HAP-1 (cell line): ENCODE measurements at regions not wholly inside any gene's neighbourhood (a gene's known extent, or its start where the extent isn't known, plus 50 kb on each side); places are given as distances from the start of the nearest gene placed in this dataset.
"Not testable (repeated sequence)": the region's sequence is repeated elsewhere in the genome, so short reads cannot be mapped to it uniquely, and the experiment has no call there.

ENCODE experiments used
- DNase-seq, 2 experiments: peaks; one replicate each; pipeline ENCODE4 v3.0.0-alpha.2; 2016 to 2020; ENCODE audit warnings: low spot score in 2 of 2
- H3K27me3 ChIP-seq: fragments of 250-450 bp; sonication (Bioruptor Pico); 2 replicates; pipeline ENCODE4 v1.5.1; 2020; ENCODE audit warnings: low read depth, mild to moderate bottlenecking, moderate library complexity
- H3K36me3 ChIP-seq: fragments of 250-450 bp; sonication (Bioruptor Pico); replicated peaks from 2 replicates; pipeline ENCODE4 v1.5.1; 2020; ENCODE audit warnings: mild to moderate bottlenecking
- H3K4me1 ChIP-seq: fragments of 250-450 bp; sonication (Bioruptor Pico); 2 replicates; pipeline ENCODE4 v1.5.1; 2020; ENCODE audit warnings: mild to moderate bottlenecking
- H3K4me3 ChIP-seq: fragments of 250-450 bp; sonication (Bioruptor Pico); 2 replicates; pipeline ENCODE4 v1.5.1; 2020; ENCODE audit warnings: mild to moderate bottlenecking, moderate library complexity
- H3K9me3 ChIP-seq: fragments of 250-450 bp; sonication (Bioruptor Pico); 2 replicates; pipeline ENCODE4 v1.5.1; 2020; ENCODE audit warnings: mild to moderate bottlenecking, moderate library complexity
- in situ Hi-C: fragments of 300-500 bp; cut with MboI; formaldehyde crosslinking; loops from 3 replicates; pipeline ENCODE4 v1.14.3; 2020; ENCODE audit warnings: low sequenced_read_pairs, inconsistent platforms, mixed read lengths

DNA sequence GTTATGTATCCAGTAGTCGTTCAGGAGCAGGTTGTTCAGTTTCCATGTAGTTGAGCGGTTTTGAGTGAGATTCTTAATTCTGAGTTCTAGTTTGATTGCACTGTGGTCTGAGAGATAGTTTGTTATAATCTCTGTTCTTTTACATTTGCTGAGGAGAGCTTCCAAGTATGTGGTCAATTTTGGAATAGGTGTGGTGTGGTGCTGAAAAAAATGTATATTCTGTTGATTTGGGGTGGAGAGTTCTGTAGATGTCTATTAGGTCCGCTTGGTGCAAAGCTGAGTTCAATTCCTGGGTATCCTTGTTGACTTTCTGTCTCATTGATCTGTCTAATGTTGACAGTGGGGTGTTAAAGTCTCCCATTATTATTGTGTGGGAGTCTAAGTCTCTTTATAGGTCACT is 68.6 kb upstream of the IZUMO1R start:
- peaks cover 11% of the 10 kb centered on the region for H3K27me3 ChIP-seq
- DNase-seq, in situ Hi-C loops, H3K4me3 ChIP-seq, H3K4me1 ChIP-seq, H3K9me3 ChIP-seq, H3K36me3 ChIP-seq: not testable (repeated sequence)

DNA sequence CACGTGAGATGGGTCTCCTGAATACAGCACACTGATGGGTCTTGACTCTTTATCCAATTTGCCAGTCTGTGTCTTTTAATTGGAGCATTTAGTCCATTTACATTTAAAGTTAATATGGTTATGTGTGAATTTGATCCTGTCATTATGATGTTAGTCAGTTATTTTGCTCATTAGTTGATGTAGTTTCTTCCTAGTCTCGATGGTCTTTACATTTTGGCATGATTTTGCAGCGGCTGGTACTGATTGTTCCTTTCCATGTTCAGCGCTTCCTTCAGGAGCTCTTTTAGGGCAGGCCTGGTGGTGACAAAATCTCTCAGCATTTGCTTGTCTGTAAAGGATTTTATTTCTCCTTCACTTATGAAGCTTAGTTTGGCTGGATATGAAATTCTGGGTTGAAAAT is 68.0 kb upstream of the IZUMO1R start:
- H3K4me1 ChIP-seq, in situ Hi-C loops, H3K4me3 ChIP-seq, H3K9me3 ChIP-seq, H3K36me3 ChIP-seq, DNase-seq: not testable (repeated sequence)
- H3K27me3 ChIP-seq: peaks cover 11% of the 10 kb centered on the region

DNA sequence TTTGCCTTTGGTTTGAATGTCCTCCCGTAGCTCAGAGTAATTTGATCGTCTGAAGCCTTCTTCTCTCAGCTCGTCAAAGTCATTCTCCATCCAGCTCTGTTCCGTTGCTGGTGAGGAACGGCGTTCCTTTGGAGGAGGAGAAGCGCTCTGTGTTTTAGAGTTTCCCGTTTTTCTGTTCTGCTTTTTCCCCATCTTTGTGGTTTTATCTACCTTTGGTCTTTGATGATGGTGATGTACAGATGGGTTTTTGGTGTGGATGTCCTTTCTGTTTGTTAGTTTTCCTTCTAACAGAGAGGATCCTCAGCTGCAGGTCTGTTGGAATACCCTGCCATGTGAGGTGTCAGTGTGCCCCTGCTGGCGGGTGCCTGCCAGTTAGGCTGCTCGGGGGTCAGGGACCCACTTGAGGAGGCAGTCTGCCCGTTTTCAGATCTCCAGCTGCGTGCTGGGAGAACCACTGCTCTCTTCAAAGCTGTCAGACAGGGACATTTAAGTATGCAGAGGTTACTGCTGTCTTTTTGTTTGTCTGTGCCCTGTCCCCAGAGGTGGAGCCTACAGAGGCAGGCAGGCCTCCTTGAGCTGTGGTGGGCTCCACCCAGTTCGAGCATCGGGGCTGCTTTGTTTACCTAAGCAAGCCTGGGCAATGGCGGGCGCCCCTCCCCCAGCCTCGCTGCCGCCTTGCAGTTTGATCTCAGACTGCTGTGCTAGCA is 66.8 kb upstream of the IZUMO1R start:
- H3K36me3 ChIP-seq, H3K4me1 ChIP-seq, H3K9me3 ChIP-seq, DNase-seq, in situ Hi-C loops, H3K4me3 ChIP-seq: not testable (repeated sequence)
- peaks cover 11% of the 10 kb centered on the region for H3K27me3 ChIP-seq

DNA sequence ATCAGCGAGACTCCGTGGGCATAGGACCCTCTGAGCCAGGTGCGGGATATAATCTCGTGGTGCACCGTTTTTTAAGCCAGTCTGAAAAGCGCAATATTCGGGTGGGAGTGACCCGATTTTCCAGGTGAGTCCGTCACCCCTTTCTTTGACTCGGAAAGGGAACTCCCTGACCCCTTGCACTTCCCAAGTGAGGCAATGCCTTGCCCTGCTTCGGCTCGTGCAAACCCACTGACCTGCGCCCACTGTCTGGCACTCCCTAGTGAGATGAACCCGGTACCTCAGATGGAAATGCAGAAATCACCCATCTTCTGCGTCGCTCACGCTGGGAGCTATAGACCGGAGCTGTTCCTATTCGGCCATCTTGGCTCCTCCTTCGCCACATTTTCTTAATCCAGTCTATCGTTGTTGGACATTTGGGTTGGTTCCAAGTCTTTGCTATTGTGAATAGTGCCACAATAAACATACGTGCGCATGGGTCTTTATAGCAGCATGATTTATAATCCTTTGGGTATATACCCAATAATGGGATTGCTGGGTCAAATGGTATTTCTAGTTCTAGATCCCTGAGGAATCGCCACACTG is 66.1 kb upstream of the IZUMO1R start:
- H3K4me1 ChIP-seq, DNase-seq, H3K36me3 ChIP-seq, in situ Hi-C loops, H3K4me3 ChIP-seq, H3K9me3 ChIP-seq: not testable (repeated sequence)
- H3K27me3 ChIP-seq: peaks cover 11% of the 10 kb centered on the region

DNA sequence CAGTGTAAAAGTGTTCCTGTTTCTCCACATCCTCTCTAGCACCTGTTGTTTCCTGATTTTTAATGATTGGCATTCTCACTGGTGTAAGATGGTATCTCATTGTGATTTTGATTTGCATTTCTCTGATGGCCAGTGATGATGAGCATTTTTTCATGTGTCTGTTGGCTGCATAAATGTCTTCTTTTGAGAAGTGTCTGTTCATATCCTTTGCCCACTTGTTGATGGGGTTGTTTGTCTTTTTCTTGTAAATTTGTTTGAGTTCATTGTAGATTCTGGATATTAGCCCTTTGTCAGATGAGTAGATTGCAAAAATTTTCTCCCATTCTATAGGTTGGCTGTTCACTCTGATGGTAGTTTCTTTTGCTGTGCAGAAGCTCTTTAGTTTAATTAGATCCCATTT is 65.6 kb upstream of the IZUMO1R start:
- H3K4me3 ChIP-seq, in situ Hi-C loops, H3K9me3 ChIP-seq, DNase-seq, H3K36me3 ChIP-seq, H3K4me1 ChIP-seq: not testable (repeated sequence)
- peaks cover 11% of the 10 kb centered on the region for H3K27me3 ChIP-seq

DNA sequence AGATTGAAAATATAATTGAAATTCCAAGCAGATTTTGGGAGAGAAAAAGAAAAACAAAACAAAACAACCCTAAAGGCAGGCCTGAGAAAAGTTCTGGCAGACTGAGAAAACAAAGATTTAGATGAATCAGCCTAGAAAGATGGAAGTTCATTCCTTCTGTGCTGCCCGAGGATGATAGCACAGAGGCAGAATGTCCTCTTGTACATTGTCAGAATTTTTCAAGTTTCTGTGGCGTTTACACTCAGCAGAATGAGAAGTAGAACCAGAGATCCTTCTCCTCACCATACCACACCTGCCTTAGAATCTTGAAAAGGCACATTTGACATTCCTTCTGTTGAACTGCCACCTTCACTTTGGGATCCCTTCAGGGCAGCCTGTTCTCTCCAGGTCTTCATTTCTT is 62.5 kb upstream of the IZUMO1R start:
- Histone ChIP-seq H3K4me1 (no peaks in the 10 kb centered on the region), H3K9me3 (no peaks in the 10 kb centered on the region; the same call in 1 of the 2 replicates), H3K4me3 (no peak overlapping the region), H3K36me3 (no peaks in the 10 kb centered on the region), H3K27me3 (0 out of 2 replicates have a peak, but pooled peaks cover 3% of the 10 kb centered on the region)
- in situ Hi-C loops: no loop called here
- no peak for DNase-seq

DNA sequence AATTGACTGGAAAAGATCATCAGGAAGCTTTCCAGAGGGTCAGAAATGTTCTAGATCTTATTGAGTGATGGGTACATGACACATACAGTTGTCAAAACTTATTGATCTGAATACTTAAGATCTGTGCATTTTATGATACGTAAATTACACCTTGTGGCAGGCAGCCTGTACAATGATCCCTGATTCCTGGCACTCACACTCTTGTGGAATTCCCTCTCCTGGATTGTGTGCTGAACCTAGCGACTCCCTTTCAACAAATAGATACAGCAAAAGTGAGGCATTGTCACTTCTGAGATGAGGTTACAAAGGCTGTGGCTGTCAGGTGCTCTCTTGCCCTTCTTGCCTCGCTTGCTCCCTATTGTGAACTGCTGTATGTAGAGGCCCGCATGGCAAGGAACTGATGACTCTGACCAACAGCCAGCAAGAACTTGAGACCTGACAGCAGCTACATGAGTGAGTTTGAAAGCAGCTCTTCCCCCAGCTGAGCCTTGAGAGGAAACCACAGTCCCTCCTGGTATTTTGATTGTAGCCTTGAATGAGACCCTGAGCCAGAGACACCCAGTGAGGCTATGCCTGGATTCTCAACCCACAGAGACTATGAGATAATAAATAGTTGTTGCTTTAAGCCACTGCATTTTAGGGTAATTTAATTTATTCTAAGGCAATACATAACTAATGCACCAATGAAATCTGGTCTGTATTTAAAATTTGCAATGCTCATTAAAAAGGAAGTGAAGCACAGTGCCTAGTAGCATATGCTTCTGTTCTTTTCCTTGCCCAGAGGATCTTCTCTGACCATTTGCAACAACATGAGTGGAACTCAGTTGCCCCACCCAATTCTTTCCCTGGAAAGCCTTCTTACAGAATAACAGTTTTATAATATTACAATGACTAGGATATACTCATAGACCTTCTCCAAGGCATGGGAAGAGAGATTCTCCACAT is 60.5 kb upstream of the IZUMO1R start:
- Histone ChIP-seq H3K27me3 (0 out of 2 replicates have a peak, but pooled peaks cover under 1% of the 10 kb centered on the region), H3K9me3 (no peaks in the 10 kb centered on the region), H3K36me3 (no peaks in the 10 kb centered on the region), H3K4me3 (no peak overlapping the region), H3K4me1 (no peaks in the 10 kb centered on the region)
- in situ Hi-C loops: no loop called here
- DNase-seq: no peak

DNA sequence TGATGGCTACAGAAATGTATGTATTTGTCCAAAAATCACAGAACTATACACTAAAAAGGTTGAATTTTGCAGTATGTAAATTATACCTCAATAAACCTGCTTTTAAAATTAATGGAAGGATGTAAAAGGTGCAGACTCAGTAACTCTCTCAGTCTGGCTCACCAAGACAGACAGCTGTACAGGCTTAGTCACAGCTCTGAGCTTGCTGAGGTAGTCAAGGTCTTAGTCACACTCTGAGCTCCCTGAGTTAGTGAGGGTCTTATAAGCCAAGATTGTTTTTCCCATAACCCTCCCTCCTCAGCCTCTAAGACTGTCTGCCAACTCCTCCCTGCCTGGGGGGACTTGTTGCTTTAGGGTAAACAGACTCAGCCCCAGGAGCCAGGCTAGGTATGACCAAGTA is 59.3 kb upstream of the IZUMO1R start:
- H3K4me1 ChIP-seq: no peaks in the 10 kb centered on the region
- H3K4me3 ChIP-seq: no peak overlapping the region
- DNase-seq: no peak
- H3K27me3 ChIP-seq: no peaks in the 10 kb centered on the region
- no peaks in the 10 kb centered on the region for H3K9me3 ChIP-seq
- H3K36me3 ChIP-seq: no peaks in the 10 kb centered on the region
- in situ Hi-C loops: no loop called here

DNA sequence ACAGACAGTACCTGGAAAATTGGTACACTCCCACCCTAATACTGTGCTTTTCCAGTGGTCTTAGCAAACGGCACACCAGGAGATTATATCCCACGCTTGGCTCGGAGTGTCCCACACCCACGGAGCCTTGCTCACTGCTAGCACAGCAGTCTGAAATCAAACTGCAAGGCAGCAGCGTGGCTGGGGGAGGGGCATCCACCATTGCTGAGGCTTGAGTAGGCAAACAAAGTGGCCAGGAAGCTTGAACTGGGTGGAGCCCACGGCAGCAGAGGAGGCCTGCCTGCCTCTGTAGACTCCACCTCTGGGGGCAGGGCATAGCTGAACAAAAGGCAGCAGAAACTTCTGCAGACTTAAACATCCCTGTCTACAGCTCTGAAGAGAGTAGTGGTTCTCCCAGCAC is 56.1 kb upstream of the IZUMO1R start:
- H3K9me3 ChIP-seq, H3K36me3 ChIP-seq, in situ Hi-C loops, H3K4me3 ChIP-seq, H3K27me3 ChIP-seq, H3K4me1 ChIP-seq: not testable (repeated sequence)
- DNase-seq: peak in 1 of 2 experiments; percentile 13

DNA sequence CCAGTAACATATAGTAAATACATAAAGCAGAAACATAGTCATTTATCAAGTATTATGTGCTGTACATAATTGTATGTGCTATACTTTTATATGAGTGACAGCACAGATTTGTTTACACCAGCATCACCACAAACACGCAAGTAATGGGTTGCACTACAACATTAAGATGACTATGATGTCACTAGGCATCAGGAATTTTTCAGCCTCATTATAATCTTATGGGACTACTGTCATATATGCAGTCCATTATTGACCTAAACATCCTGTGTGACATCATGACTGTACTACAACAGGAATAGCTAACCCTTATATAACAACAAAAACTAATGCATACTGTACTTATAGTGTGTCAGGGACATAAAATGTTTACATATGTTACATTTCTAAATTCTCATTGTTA is 50.2 kb upstream of the IZUMO1R start:
- Histone ChIP-seq H3K36me3 (no peaks in the 10 kb centered on the region), H3K9me3 (no peaks in the 10 kb centered on the region; the same call in 1 of the 2 replicates), H3K4me1 (no peaks in the 10 kb centered on the region), H3K4me3 (no peak overlapping the region), H3K27me3 (no peaks in the 10 kb centered on the region)
- in situ Hi-C loops: no loop called here
- DNase-seq: no peak
